Ectodermal cell (in vitro differentiated cells): ENCODE measurements at regions not wholly inside any gene's neighbourhood (a gene's known extent, or its start where the extent isn't known, plus 50 kb on each side); places are given as distances from the start of the nearest gene placed in this dataset.

Experiments used
- H3K27ac ChIP-seq: 2 replicates; pipeline ENCODE4 v1.7.0; 2013; ENCODE audit warnings: mild to moderate bottlenecking, low read depth, low read length; ENCODE audit not compliant: insufficient read depth, poor library complexity, severe bottlenecking
- H3K27me3 ChIP-seq: 2 replicates; pipeline ENCODE4 v1.7.0; 2013; ENCODE audit warnings: mild to moderate bottlenecking, low read length; ENCODE audit not compliant: insufficient read depth, control insufficient read depth, poor library complexity, severe bottlenecking
- H3K36me3 ChIP-seq: one replicate; pipeline ENCODE4 v1.7.0; 2013; ENCODE audit warnings: low read length; ENCODE audit not compliant: control insufficient read depth, insufficient read depth
- H3K4me1 ChIP-seq: one replicate; pipeline ENCODE4 v1.7.0; 2013; ENCODE audit warnings: low read length; ENCODE audit not compliant: control insufficient read depth, insufficient read depth
- H3K4me3 ChIP-seq: 2 replicates; pipeline ENCODE4 v1.7.0; 2013; ENCODE audit warnings: low read depth, low read length, control low read depth; ENCODE audit not compliant: insufficient read depth
- H3K9me3 ChIP-seq: 2 replicates; pipeline ENCODE4 v1.7.0; 2013; ENCODE audit warnings: mild to moderate bottlenecking, low read length, moderate library complexity; ENCODE audit not compliant: control insufficient read depth
- WGBS, 2 experiments: methylation state at CpG; one replicate each; pipeline ENCODE4 v1.1.7; 2013; ENCODE audit warnings: missing lambda C conversion rate in 2 of 2; 5-methylcytosine and 5-hydroxymethylcytosine counted together

DNA sequence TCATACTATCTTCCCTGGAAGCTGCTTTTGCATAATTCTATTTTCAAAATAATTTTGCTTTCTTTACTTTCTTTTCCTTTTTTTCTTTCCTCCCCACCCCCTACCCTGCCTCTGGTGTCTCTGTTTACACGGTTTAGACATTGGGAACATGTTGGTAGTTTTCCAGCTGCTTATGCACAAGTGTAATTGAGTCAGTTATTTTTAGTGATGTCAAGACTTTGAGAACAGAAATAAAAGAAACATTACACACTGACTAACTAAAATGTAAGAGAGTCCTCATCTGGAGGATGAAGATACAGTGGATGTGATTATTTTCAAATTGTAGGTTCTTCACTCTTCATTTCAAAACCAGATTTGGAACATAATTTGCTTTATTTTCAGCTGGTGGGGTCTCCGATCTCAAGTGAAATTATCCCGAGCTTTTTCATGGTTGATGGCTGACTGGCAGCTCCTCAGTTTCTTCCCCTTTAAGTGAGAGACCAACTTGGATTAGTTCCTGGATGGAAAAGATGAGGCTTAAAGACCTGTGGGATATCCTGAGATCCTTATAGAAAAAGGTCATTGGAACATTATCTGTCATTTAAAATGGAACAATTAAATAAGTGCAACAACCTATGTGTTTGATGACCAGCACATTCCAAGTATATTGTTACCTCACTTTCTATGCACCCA lies 154.4 kb upstream of the ZNF462 start:
- H3K36me3 ChIP-seq = no peaks in the 10 kb centered on the region
- 77 to 94% methylated on average over 3 of the region's 3 CpGs for WGBS, 2 experiments

GRCh38 chr9:106712279-106712678 lies 150.7 kb upstream of the ZNF462 start:
- Histone ChIP-seq H3K36me3 (no peaks in the 10 kb centered on the region), H3K9me3 (no peaks in the 10 kb centered on the region)

More for the DNA sequence above, 154.4 kb upstream of the ZNF462 start:
- H3K27ac ChIP-seq = no peak overlapping the region
- no peaks in the 10 kb centered on the region for H3K4me1 ChIP-seq
- no peak overlapping the region for H3K4me3 ChIP-seq
- H3K27me3 ChIP-seq = no peaks in the 10 kb centered on the region
- H3K9me3 ChIP-seq = no peaks in the 10 kb centered on the region

DNA sequence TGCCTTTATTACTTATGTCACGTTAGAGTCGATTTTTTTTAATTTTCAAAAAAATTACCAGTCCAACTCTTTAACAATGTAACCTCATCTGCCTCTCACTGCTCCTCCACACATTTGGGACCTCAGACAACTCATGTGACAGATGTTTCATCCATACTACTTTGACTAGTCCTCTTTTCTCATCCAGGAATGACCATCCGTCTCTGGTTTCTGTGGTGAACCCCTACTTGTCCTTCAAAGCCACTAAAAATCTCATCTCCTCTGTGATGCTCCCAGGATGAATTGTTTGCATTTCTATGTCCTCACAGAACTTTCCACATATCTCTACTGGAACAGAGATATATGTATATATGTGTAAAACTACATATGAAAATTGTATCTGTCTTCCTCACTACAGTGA lies 149.8 kb upstream of the ZNF462 start:
- WGBS, 2 experiments = 88 to 94% methylated on average over 3 of the region's 3 CpGs
- Histone ChIP-seq H3K9me3 (no peaks in the 10 kb centered on the region), H3K27me3 (no peaks in the 10 kb centered on the region), H3K4me1 (no peaks in the 10 kb centered on the region), H3K36me3 (no peaks in the 10 kb centered on the region), H3K4me3 (no peak overlapping the region), H3K27ac (no peak overlapping the region)

More at GRCh38 chr9:106712279-106712678, 150.7 kb upstream of the ZNF462 start:
- H3K27ac ChIP-seq = no peak overlapping the region
- no peak overlapping the region for H3K4me3 ChIP-seq
- WGBS, 2 experiments = 93 to 94% methylated on average over 4 of the region's 4 CpGs
- H3K27me3 ChIP-seq = no peaks in the 10 kb centered on the region
- no peaks in the 10 kb centered on the region for H3K4me1 ChIP-seq

DNA sequence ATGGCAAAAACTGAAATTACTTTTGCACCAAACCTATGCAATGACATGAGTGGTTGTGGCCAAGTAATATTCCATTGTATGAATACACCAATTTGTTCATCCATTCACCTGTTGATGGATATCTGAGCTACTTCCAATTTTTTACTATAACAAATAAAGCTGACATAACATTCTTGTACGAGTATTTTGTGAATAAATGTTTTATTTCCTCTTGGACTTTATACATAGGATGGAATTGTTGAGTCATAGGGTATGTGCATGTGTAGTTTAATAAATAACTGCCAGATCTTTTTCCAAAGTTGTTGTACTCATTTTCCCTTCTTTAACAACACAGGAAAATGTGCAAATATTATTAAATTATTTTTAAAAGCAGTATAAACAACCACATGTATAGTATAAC lies 146.1 kb upstream of the ZNF462 start:
- 60% methylated on average over 1 of the region's 1 CpG for WGBS, 2 experiments
- Histone ChIP-seq H3K4me1 (no peaks in the 10 kb centered on the region), H3K36me3 (no peaks in the 10 kb centered on the region), H3K27me3 (no peaks in the 10 kb centered on the region), H3K27ac (no peak overlapping the region), H3K9me3 (no peaks in the 10 kb centered on the region), H3K4me3 (no peak overlapping the region)

DNA sequence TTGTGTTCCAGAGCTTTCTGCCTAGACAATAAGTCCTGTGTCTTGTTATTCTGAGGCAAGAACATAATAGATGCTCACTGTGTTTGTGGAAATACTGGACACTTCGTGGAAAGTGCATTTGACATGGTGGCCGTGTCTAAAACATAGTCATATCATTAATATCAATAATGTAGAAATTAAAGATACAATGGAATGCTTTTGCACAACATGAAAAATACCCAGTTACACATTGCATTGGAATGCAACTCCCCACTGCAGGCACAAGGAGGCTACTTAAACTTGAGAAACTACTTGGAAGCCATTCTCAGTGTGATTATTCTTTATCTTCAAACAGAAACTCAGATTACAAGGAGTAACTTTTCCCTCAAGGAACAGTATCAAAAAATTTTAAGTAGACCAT lies 145.3 kb upstream of the ZNF462 start:
- 86 to 100% methylated on average over 1 of the region's 2 CpGs for WGBS, 2 experiments
- H3K27ac ChIP-seq = no peak overlapping the region
- H3K36me3 ChIP-seq = no peaks in the 10 kb centered on the region
- H3K9me3 ChIP-seq = no peaks in the 10 kb centered on the region
- no peak overlapping the region for H3K4me3 ChIP-seq
- H3K27me3 ChIP-seq = no peaks in the 10 kb centered on the region
- no peaks in the 10 kb centered on the region for H3K4me1 ChIP-seq

DNA sequence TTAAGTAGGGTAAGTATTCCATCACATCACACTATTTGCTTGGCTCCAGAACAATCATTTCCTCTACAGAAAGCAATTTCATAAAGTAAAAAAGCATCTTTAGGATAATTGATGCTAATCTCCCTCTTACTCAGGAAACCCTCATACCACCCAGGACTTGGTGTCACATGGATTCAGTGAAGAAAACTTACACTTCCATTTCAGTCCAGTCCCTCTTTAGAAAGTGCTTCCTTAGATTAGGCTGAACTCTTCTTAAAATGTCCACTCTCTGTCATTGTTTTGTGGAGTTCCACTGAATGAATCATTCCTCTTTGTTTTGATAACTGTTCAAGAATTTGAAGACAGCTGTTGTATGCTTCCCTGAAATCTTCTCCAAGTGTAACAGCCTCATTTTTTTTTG lies 144.0 kb upstream of the ZNF462 start:
- H3K27ac ChIP-seq = no peak overlapping the region
- no peaks in the 10 kb centered on the region for H3K9me3 ChIP-seq
- H3K4me1 ChIP-seq = no peaks in the 10 kb centered on the region
- no peaks in the 10 kb centered on the region for H3K27me3 ChIP-seq
- H3K36me3 ChIP-seq = no peaks in the 10 kb centered on the region
- no peak overlapping the region for H3K4me3 ChIP-seq

- no peaks in the 10 kb centered on the region for H3K9me3 ChIP-seq
- H3K4me1 ChIP-seq = no peaks in the 10 kb centered on the region
- WGBS, 2 experiments = 89 to 97% methylated on average over 3 to 4 of the region's 4 CpGs
- H3K36me3 ChIP-seq = no peaks in the 10 kb centered on the region
- no peak overlapping the region for H3K27ac ChIP-seq
- H3K27me3 ChIP-seq = no peaks in the 10 kb centered on the region
- no peak overlapping the region for H3K4me3 ChIP-seq
Observed at GRCh38 chr9:106722051-106722753, 140.8 kb upstream of the ZNF462 start.

GRCh38 chr9:106723926-106724325 lies 139.0 kb upstream of the ZNF462 start:
- Histone ChIP-seq H3K27me3 (no peaks in the 10 kb centered on the region), H3K36me3 (no peaks in the 10 kb centered on the region), H3K9me3 (no peaks in the 10 kb centered on the region), H3K4me3 (no peak overlapping the region), H3K27ac (no peak overlapping the region), H3K4me1 (no peaks in the 10 kb centered on the region)

- WGBS, 2 experiments = 91 to 97% methylated on average over 2 of the region's 2 CpGs
- Histone ChIP-seq H3K9me3 (no peaks in the 10 kb centered on the region), H3K4me3 (no peak overlapping the region), H3K27me3 (no peaks in the 10 kb centered on the region), H3K4me1 (no peaks in the 10 kb centered on the region), H3K27ac (no peak overlapping the region), H3K36me3 (no peaks in the 10 kb centered on the region)
Observed at GRCh38 chr9:106724566-106724965, 138.4 kb upstream of the ZNF462 start.

DNA sequence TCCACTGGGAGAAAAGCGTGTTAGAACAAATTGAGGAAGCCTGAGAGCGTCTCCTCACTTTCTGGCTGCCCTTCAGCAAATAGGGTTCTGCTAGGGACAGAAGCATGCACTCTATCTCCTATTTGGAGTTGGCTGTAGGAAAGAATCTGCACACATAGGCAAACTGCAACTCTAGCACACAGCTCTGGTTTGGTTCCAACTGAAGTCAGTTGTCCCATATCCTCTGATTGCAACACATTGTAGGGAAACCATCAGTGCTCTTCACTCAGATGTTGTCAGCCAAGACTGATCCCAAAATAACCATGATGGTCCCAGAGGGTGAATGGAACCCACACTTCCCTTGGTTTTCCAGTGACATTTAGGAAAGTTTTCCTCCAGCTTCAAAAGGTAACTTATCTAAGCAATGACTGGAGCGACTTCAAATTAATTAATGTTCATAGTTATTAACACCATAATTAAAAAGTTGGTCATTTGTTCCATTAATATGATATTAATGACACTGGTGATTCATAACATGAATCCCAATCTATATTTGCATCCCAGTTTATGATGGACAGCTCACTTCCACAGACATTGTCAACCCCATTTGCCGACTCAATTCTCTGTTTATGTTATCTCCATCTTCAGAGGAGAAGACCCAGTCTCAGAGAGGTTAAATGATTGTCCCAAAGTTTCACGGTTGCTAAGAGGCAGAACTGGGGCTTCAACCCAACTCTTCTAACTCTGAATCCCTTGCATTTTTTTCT lies 136.7 kb upstream of the ZNF462 start:
- no peaks in the 10 kb centered on the region for H3K9me3 ChIP-seq
- H3K27me3 ChIP-seq = no peaks in the 10 kb centered on the region
- no peaks in the 10 kb centered on the region for H3K4me1 ChIP-seq
- H3K4me3 ChIP-seq = no peak overlapping the region
- H3K27ac ChIP-seq = no peak overlapping the region
- WGBS, 2 experiments = 90 to 94% methylated on average over 4 to 5 of the region's 5 CpGs
- no peaks in the 10 kb centered on the region for H3K36me3 ChIP-seq
